KMS-11 (cell line): ENCODE measurements at regions not wholly inside any gene's neighbourhood (a gene's known extent, or its start where the extent isn't known, plus 50 kb on each side); places are given as distances from the start of the nearest gene placed in this dataset.

ENCODE experiments used
- H2AFZ ChIP-seq: fragments of 200-600 bp; sonication (generic); 2 replicates; pipeline ENCODE4 v1.6.1; 2016; ENCODE audit warnings: antibody characterized with exemption, mixed run types, low read depth
- H3K27ac ChIP-seq: fragments of 200-600 bp; sonication (generic); 2 replicates; pipeline ENCODE4 v1.6.1; 2016; ENCODE audit warnings: mild to moderate bottlenecking, mixed run types
- H3K27me3 ChIP-seq: fragments of 200-600 bp; sonication (generic); 2 replicates; pipeline ENCODE4 v1.6.1; 2017; ENCODE audit warnings: mild to moderate bottlenecking, low read depth, mixed run types, moderate library complexity; ENCODE audit not compliant: insufficient read depth
- H3K36me3 ChIP-seq: fragments of 200-600 bp; sonication (generic); 2 replicates; pipeline ENCODE4 v1.6.1; 2017; ENCODE audit warnings: mild to moderate bottlenecking, mixed run types; ENCODE audit not compliant: insufficient read depth
- H3K4me1 ChIP-seq: fragments of 200-600 bp; sonication (generic); 2 replicates; pipeline ENCODE4 v1.6.1; 2016; ENCODE audit warnings: mild to moderate bottlenecking, low read depth, mixed run types; ENCODE audit not compliant: poor library complexity, severe bottlenecking
- H3K4me2 ChIP-seq: fragments of 200-600 bp; sonication (generic); 2 replicates; pipeline ENCODE4 v1.7.0; 2016; ENCODE audit warnings: mild to moderate bottlenecking, mixed run types
- H3K4me3 ChIP-seq: fragments of 200-600 bp; sonication (generic); IDR thresholded peaks from 2 replicates; pipeline ENCODE4 v1.6.1; 2017; ENCODE audit warnings: low read depth, low read length, mixed read lengths; ENCODE audit not compliant: insufficient read depth
- H3K79me2 ChIP-seq: fragments of 200-600 bp; sonication (generic); 2 replicates; pipeline ENCODE4 v1.6.1; 2016; ENCODE audit warnings: low read depth, mixed run types; ENCODE audit not compliant: insufficient read depth
- H3K9ac ChIP-seq: fragments of 200-600 bp; sonication (generic); 2 replicates; pipeline ENCODE4 v1.6.1; 2016; ENCODE audit warnings: mild to moderate bottlenecking, mixed run types
- H4K20me1 ChIP-seq: fragments of 200-600 bp; sonication (generic); 2 replicates; pipeline ENCODE4 v1.6.1; 2016; ENCODE audit warnings: mild to moderate bottlenecking, mixed run types; ENCODE audit not compliant: insufficient read depth
- CTCF ChIP-seq: fragments of 200-600 bp; sonication (generic); conservative IDR thresholded peaks from 2 replicates; pipeline ENCODE4 v1.6.1; 2017; ENCODE audit warnings: low read depth, mild to moderate bottlenecking, antibody characterized with exemption, low read length, moderate library complexity, mixed read lengths

DNA sequence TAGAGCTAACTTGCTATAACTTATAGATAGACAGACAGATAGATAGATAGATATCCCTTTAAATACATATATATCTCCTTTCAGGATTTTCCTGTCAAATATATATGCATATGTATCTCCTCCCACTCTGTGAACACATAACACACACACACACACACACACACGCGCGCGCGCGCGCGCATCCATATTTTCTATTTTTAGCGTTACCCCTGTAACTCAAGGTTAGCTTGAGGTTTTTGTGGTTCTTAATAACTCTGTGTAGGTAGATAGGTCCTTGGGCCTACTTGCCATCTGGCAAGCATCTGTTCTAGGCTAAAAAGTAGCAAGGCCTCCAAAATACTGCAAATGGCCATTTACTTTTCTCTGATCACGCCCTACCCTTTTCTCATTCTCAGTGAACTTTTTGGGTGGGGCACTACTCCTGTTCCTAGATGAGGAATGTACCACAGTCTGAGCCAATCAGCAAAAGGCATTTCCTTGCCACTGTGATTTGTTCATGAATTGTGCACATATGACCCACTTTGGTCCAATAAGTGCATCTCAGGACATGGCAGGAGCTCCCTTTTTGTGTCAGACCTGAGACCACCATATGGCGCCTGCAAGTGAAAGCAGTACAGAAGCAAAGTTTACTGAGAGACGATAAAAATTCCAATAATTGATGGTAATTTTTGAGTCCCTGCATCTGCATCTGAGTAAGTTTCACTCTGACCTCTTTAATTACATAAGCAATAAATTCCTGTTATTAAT lies 740.5 kb upstream of the API5 start:
- Histone ChIP-seq H3K9ac (no peak overlapping the region), H2AFZ (no peak overlapping the region), H3K27me3 (no peaks in the 10 kb centered on the region), H3K4me2 (no peak overlapping the region), H3K4me3 (no peak overlapping the region), H3K79me2 (no peaks in the 10 kb centered on the region), H3K27ac (no peak overlapping the region), H3K4me1 (no peaks in the 10 kb centered on the region), H4K20me1 (no peaks in the 10 kb centered on the region), H3K36me3 (no peaks in the 10 kb centered on the region)
- no peak for TF ChIP-seq CTCF

GRCh38 chr11:42571878-42572610 lies 739.8 kb upstream of the API5 start:
- TF ChIP-seq CTCF, result no peak
- H3K36me3 ChIP-seq, result no peaks in the 10 kb centered on the region
- no peaks in the 10 kb centered on the region for H3K4me1 ChIP-seq
- H3K4me3 ChIP-seq, result no peak overlapping the region
- H2AFZ ChIP-seq, result no peak overlapping the region
- H3K27ac ChIP-seq, result no peak overlapping the region
- H3K79me2 ChIP-seq, result no peaks in the 10 kb centered on the region
- H3K27me3 ChIP-seq, result no peaks in the 10 kb centered on the region
- H4K20me1 ChIP-seq, result no peaks in the 10 kb centered on the region
- no peak overlapping the region for H3K4me2 ChIP-seq
- H3K9ac ChIP-seq, result no peak overlapping the region

- Histone ChIP-seq H3K79me2 (no peaks in the 10 kb centered on the region), H3K4me1 (no peaks in the 10 kb centered on the region), H3K4me2 (no peak overlapping the region), H3K27ac (no peak overlapping the region), H3K36me3 (no peaks in the 10 kb centered on the region), H3K9ac (no peak overlapping the region), H3K27me3 (no peaks in the 10 kb centered on the region), H3K4me3 (no peak overlapping the region), H4K20me1 (no peaks in the 10 kb centered on the region), H2AFZ (no peak overlapping the region)
- TF ChIP-seq CTCF, result no peak
These were observed 735.5 kb upstream of the API5 start for GRCh38 chr11:42576318-42576717.

GRCh38 chr11:42589286-42589685 lies 722.5 kb upstream of the API5 start:
- Histone ChIP-seq H3K4me3 (no peak overlapping the region), H4K20me1 (no peaks in the 10 kb centered on the region), H3K79me2 (no peaks in the 10 kb centered on the region), H3K36me3 (no peaks in the 10 kb centered on the region), H3K4me2 (no peak overlapping the region), H3K9ac (no peak overlapping the region), H3K27ac (no peak overlapping the region), H3K27me3 (no peaks in the 10 kb centered on the region), H3K4me1 (no peaks in the 10 kb centered on the region), H2AFZ (no peak overlapping the region)
- no peak for TF ChIP-seq CTCF
